GM23248 (cell line): ENCODE measurements at regions not wholly inside any gene's neighbourhood (a gene's known extent, or its start where the extent isn't known, plus 50 kb on each side); places are given as distances from the start of the nearest gene placed in this dataset.

Experiments
- EZH2 ChIP-seq: fragments of 200-600 bp; sonication (generic); IDR thresholded peaks from 2 replicates; pipeline ENCODE4 v1.6.1; 2018; ENCODE audit warnings: antibody characterized with exemption, mild to moderate bottlenecking; ENCODE audit not compliant: insufficient read depth, poor library complexity, severe bottlenecking
- EZH2phosphoT487 ChIP-seq: fragments of 200-600 bp; sonication (generic); IDR thresholded peaks from 2 replicates; pipeline ENCODE4 v1.6.1; 2018; ENCODE audit warnings: antibody characterized with exemption, moderate library complexity, mild to moderate bottlenecking, low read depth; ENCODE audit not compliant: insufficient read depth

GRCh38 chr5:108521841-108522506 is 140.1 kb upstream of the FBXL17 start:
- TF ChIP-seq EZH2: no peak
- no peak for TF ChIP-seq EZH2phosphoT487
